ENCODE measurements at regions not wholly inside any gene's neighbourhood (a gene's known extent, or its start where the extent isn't known, plus 50 kb on each side); places are given as distances from the start of the nearest gene placed in this dataset.
"Not testable (repeated sequence)": the region's sequence is repeated elsewhere in the genome, so short reads cannot be mapped to it uniquely, and the experiment has no call there.

GRCh38 chr18:46190667-46191066 lies 86.5 kb downstream of the HAUS1 start:
- Histone ChIP-seq H3K4me1 (no peaks in the 10 kb centered on the region), H4K20me1 (ENCODE audit: low read depth) (peaks cover 4% of the 10 kb centered on the region), H2AFZ (replicated peaks) (no peak overlapping the region), H3F3A (ENCODE audit: low read depth) (no peaks in the 10 kb centered on the region), H3K9ac (no peak overlapping the region), H3K27me3 (no peaks in the 10 kb centered on the region), H3K79me2 (ENCODE audit: low read depth) (peaks cover 82% of the 10 kb centered on the region), H3K9me3 (ENCODE audit: low read depth) (no peaks in the 10 kb centered on the region), H3K36me3 (no peaks in the 10 kb centered on the region), H3K4me3 (no peak overlapping the region), H3K4me2 (no peak overlapping the region), H3K27ac (no peak overlapping the region)
- H3K27ac Mint-ChIP-seq: no peak overlapping the region
- TF ChIP-seq EZH2 (IDR thresholded peaks at IDR 0.05) (no peak), EZH2phosphoT487 (IDR thresholded peaks at IDR 0.05) (no peak)
- TF ChIP-seq, protein P1, sequence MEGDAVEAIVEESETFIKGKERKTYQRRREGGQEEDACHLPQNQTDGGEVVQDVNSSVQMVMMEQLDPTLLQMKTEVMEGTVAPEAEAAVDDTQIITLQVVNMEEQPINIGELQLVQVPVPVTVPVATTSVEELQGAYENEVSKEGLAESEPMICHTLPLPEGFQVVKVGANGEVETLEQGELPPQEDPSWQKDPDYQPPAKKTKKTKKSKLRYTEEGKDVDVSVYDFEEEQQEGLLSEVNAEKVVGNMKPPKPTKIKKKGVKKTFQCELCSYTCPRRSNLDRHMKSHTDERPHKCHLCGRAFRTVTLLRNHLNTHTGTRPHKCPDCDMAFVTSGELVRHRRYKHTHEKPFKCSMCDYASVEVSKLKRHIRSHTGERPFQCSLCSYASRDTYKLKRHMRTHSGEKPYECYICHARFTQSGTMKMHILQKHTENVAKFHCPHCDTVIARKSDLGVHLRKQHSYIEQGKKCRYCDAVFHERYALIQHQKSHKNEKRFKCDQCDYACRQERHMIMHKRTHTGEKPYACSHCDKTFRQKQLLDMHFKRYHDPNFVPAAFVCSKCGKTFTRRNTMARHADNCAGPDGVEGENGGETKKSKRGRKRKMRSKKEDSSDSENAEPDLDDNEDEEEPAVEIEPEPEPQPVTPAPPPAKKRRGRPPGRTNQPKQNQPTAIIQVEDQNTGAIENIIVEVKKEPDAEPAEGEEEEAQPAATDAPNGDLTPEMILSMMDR (IDR thresholded peaks at IDR 0.05): no peak
- H3K36me3 Mint-ChIP-seq: peaks cover 4% of the 10 kb centered on the region
- H3K9me3 Mint-ChIP-seq: no peaks in the 10 kb centered on the region
- DNase-seq (ENCODE audit: low spot score): no peak
- H3K4me3 Mint-ChIP-seq: no peak overlapping the region
- H3K4me1 Mint-ChIP-seq: no peaks in the 10 kb centered on the region
- peaks cover 3% of the 10 kb centered on the region for H3K27me3 Mint-ChIP-seq (ENCODE audit: insufficient read depth, low read depth)

DNA sequence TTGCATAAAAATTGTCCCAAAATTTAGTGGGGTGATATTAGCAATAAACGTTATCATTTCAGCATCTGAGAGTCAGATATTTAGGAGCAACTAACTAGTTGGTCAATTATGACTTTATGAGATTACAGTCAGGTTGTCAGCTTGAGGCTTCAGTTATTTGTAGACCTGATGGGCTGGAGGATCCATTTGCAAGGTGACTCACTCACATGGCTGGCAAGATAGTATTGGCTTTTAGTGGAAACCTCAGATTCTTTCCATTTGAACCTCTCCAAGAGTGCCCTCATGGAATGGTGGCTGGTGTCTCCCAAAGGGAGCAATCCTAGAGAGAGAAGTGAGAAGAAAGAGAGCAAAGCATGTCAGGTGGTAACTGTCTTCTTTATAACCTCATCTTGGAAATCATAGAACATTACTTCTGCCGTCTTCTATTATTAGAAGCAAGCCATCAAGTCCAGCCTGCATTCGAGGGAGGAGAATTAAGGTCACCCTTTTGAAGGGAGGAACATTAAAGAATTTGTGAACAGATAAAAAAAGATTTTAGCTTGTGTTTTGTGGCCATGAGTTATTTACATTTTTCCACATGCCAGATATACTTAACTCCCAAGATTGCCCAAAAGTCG lies 92.5 kb downstream of the HAUS1 start:
- peaks cover 10% of the 10 kb centered on the region for H3K36me3 Mint-ChIP-seq
- H3F3A ChIP-seq (ENCODE audit: low read depth): no peaks in the 10 kb centered on the region
- no peaks in the 10 kb centered on the region for H4K20me1 ChIP-seq (ENCODE audit: low read depth)
- H3K36me3 ChIP-seq: no peaks in the 10 kb centered on the region
- H3K27ac ChIP-seq: no peak overlapping the region
- H2AFZ ChIP-seq (replicated peaks): no peak overlapping the region
- H3K79me2 ChIP-seq (ENCODE audit: low read depth): peaks cover 75% of the 10 kb centered on the region
- DNase-seq (ENCODE audit: low spot score): no peak
- TF ChIP-seq, protein P1 (IDR thresholded peaks at IDR 0.05): no peak
- TF ChIP-seq EZH2 (IDR thresholded peaks at IDR 0.05) (no peak), EZH2phosphoT487 (IDR thresholded peaks at IDR 0.05) (no peak)
- peaks cover under 1% of the 10 kb centered on the region for H3K27me3 Mint-ChIP-seq (ENCODE audit: insufficient read depth, low read depth)
- no peak overlapping the region for H3K4me2 ChIP-seq
- no peak overlapping the region for H3K4me3 Mint-ChIP-seq
- no peak overlapping the region for H3K27ac Mint-ChIP-seq
- H3K4me1 ChIP-seq: no peaks in the 10 kb centered on the region
- no peak overlapping the region for H3K4me3 ChIP-seq
- H3K9ac ChIP-seq: no peak overlapping the region
- no peaks in the 10 kb centered on the region for H3K9me3 ChIP-seq (ENCODE audit: low read depth)
- H3K4me1 Mint-ChIP-seq: no peaks in the 10 kb centered on the region
- H3K27me3 ChIP-seq: no peaks in the 10 kb centered on the region
- H3K9me3 Mint-ChIP-seq: no peaks in the 10 kb centered on the region

GRCh38 chr18:46199515-46200147 lies 95.4 kb downstream of the HAUS1 start:
- no peak for DNase-seq (ENCODE audit: low spot score)

GRCh38 chr18:46200178-46201055 lies 96.2 kb downstream of the HAUS1 start:
- not testable (repeated sequence) for H3K4me1 ChIP-seq; H3K4me3 ChIP-seq; H3K27ac ChIP-seq; H3K27me3 Mint-ChIP-seq (ENCODE audit: insufficient read depth, low read depth); H3K27me3 ChIP-seq; H3K27ac Mint-ChIP-seq; H3K9me3 ChIP-seq (ENCODE audit: low read depth); DNase-seq (ENCODE audit: low spot score); H3F3A ChIP-seq (ENCODE audit: low read depth); H3K4me1 Mint-ChIP-seq; H3K4me2 ChIP-seq; H3K36me3 Mint-ChIP-seq; H3K9me3 Mint-ChIP-seq; H2AFZ ChIP-seq (replicated peaks); H3K4me3 Mint-ChIP-seq; H3K36me3 ChIP-seq; H3K9ac ChIP-seq
- Histone ChIP-seq H4K20me1 (ENCODE audit: low read depth) (peaks cover 18% of the 10 kb centered on the region), H3K79me2 (ENCODE audit: low read depth) (peaks cover 77% of the 10 kb centered on the region)

More at GRCh38 chr18:46199515-46200147, 95.4 kb downstream of the HAUS1 start:
- no peaks in the 10 kb centered on the region for H3F3A ChIP-seq (ENCODE audit: low read depth)
- no peaks in the 10 kb centered on the region for H3K27me3 ChIP-seq
- no peaks in the 10 kb centered on the region for H3K27me3 Mint-ChIP-seq (ENCODE audit: insufficient read depth, low read depth)
- H3K36me3 ChIP-seq: no peaks in the 10 kb centered on the region
- no peak overlapping the region for H3K9ac ChIP-seq
- no peak overlapping the region for H2AFZ ChIP-seq (replicated peaks)
- peaks cover 73% of the 10 kb centered on the region for H3K79me2 ChIP-seq (ENCODE audit: low read depth)
- no peaks in the 10 kb centered on the region for H3K4me1 Mint-ChIP-seq
- no peak overlapping the region for H3K4me3 Mint-ChIP-seq
- peaks cover 11% of the 10 kb centered on the region for H4K20me1 ChIP-seq (ENCODE audit: low read depth)
- no peak overlapping the region for H3K4me3 ChIP-seq
- no peaks in the 10 kb centered on the region for H3K9me3 ChIP-seq (ENCODE audit: low read depth)
- H3K27ac Mint-ChIP-seq: no peak overlapping the region
- no peak for TF ChIP-seq EZH2phosphoT487 (IDR thresholded peaks at IDR 0.05)
- TF ChIP-seq EZH2 (IDR thresholded peaks at IDR 0.05): no peak
- TF ChIP-seq, protein P1 (IDR thresholded peaks at IDR 0.05): no peak
- H3K36me3 Mint-ChIP-seq: peaks cover 8% of the 10 kb centered on the region
- no peaks in the 10 kb centered on the region for H3K9me3 Mint-ChIP-seq
- H3K4me2 ChIP-seq: no peak overlapping the region
- no peak overlapping the region for H3K27ac ChIP-seq
- H3K4me1 ChIP-seq: no peaks in the 10 kb centered on the region
